Mesothelial cell of epicardium (in vitro differentiated cells): ENCODE measurements at regions not wholly inside any gene's neighbourhood (a gene's known extent, or its start where the extent isn't known, plus 50 kb on each side); places are given as distances from the start of the nearest gene placed in this dataset.

Experiments
- DNase-seq, 2 experiments: peaks; one replicate each; pipeline ENCODE4 v3.0.0; 2021; ENCODE audit warnings: low spot score in 2 of 2; ENCODE audit not compliant: unreplicated experiment in 2 of 2
- H3K27ac Mint-ChIP-seq: 2 replicates; pipeline ENCODE4 v1.8.0; 2021; ENCODE audit warnings: mixed read lengths
- H3K27me3 Mint-ChIP-seq: 2 replicates; pipeline ENCODE4 v1.8.0; 2021; ENCODE audit warnings: low read depth, mixed read lengths
- H3K36me3 Mint-ChIP-seq: 2 replicates; pipeline ENCODE4 v1.8.0; 2021; ENCODE audit warnings: mixed read lengths
- H3K4me1 Mint-ChIP-seq: 2 replicates; pipeline ENCODE4 v1.8.0; 2021; ENCODE audit warnings: mixed read lengths
- H3K4me3 Mint-ChIP-seq: 2 replicates; pipeline ENCODE4 v1.8.0; 2021; ENCODE audit warnings: mild to moderate bottlenecking, moderate library complexity, mixed read lengths
- H3K9me3 Mint-ChIP-seq: 2 replicates; pipeline ENCODE4 v1.8.0; 2021; ENCODE audit warnings: mixed read lengths
- TF ChIP-seq, protein P1 (sequence below): fragments of 200-600 bp; sonication (generic); IDR thresholded peaks from one replicate; pipeline ENCODE4 v1.5.0; 2021; ENCODE audit warnings: antibody characterized with exemption; ENCODE audit not compliant: unreplicated experiment

DNA sequence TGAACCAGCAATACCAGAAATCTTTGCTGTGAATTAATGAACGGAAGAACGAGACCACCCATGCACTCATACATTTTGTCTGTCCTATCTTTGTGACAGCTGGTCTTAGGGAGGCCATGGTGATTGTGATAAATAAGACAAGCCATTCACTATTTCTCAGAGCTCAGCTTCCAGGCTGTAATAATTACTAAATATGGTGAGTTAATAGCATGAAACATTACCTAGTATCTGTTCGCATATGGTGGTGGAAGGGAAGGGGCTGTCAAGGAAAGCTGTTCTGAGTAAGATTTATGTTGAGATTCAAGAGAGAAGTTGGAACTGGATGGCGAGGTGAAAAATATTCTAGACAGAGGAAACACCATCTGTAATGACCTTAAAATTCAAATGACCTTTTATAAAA is 719.0 kb upstream of the ZNF385D start:
- DNase-seq: no peak
- H3K27me3 Mint-ChIP-seq: peaks cover 31% of the 10 kb centered on the region
- H3K4me1 Mint-ChIP-seq: no peaks in the 10 kb centered on the region
- no peaks in the 10 kb centered on the region for H3K9me3 Mint-ChIP-seq
- TF ChIP-seq, protein P1, sequence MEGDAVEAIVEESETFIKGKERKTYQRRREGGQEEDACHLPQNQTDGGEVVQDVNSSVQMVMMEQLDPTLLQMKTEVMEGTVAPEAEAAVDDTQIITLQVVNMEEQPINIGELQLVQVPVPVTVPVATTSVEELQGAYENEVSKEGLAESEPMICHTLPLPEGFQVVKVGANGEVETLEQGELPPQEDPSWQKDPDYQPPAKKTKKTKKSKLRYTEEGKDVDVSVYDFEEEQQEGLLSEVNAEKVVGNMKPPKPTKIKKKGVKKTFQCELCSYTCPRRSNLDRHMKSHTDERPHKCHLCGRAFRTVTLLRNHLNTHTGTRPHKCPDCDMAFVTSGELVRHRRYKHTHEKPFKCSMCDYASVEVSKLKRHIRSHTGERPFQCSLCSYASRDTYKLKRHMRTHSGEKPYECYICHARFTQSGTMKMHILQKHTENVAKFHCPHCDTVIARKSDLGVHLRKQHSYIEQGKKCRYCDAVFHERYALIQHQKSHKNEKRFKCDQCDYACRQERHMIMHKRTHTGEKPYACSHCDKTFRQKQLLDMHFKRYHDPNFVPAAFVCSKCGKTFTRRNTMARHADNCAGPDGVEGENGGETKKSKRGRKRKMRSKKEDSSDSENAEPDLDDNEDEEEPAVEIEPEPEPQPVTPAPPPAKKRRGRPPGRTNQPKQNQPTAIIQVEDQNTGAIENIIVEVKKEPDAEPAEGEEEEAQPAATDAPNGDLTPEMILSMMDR: no peak
- H3K4me3 Mint-ChIP-seq: no peak overlapping the region
- no peak overlapping the region for H3K27ac Mint-ChIP-seq
- no peaks in the 10 kb centered on the region for H3K36me3 Mint-ChIP-seq

DNA sequence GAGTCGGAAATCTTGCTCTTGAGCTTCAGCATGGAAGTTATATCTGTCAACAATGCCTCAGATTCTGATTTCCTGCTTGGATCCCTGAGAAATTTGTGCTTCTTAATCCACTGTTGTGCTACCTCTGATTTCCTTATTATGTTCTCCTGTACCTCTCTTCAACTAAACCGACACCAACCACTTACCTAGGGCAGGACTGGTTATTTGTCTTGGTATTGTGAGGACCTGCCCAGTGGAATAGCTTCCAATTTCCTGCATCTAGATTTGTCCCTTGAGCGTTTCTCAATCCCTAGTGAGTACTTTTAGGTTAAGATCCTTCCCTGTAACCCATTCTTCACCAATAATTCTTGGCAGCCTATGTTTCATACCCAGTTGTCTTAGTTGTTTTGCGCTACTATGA is 720.5 kb upstream of the ZNF385D start:
- DNase-seq: no peak
- Mint-ChIP-seq H3K4me3 (no peak overlapping the region), H3K27me3 (peaks cover 27% of the 10 kb centered on the region), H3K36me3 (no peaks in the 10 kb centered on the region), H3K4me1 (no peaks in the 10 kb centered on the region), H3K27ac (no peak overlapping the region), H3K9me3 (no peaks in the 10 kb centered on the region)
- TF ChIP-seq, protein P1: no peak

DNA sequence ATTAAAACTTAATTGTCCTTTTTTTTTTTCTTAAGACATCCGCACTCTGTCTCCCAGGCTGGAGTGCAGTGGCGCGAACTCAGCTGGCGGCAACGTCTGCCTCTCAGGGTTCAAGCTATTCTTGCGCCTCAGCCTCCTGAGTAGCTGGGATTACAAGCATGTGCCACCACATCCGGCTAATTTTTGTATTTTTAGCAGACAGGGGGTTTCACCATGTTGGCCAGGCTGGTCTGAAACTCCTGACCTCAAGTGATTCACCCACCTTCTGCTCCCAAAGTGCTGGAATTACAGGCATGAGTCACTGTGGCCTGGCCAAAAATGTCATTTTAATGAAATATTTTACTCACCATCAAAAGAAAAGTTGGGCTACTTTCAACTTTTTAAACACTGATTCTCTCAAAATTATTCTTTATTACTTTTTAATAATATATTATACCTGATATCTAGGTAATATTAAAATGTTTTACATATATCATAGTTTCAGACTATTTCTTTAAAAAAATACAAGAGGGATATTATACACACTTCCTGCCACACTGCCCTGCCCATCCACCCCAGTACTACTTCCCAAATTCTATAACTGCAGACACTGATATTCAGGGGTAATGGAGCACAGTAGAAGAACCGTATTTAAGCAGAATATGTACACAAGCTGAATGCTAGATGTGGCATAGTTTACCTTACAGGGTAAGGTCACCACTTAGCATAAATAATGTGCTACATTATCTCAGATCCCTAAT is 723.9 kb upstream of the ZNF385D start:
- no peak for DNase-seq
- H3K27ac Mint-ChIP-seq: no peak overlapping the region

DNA sequence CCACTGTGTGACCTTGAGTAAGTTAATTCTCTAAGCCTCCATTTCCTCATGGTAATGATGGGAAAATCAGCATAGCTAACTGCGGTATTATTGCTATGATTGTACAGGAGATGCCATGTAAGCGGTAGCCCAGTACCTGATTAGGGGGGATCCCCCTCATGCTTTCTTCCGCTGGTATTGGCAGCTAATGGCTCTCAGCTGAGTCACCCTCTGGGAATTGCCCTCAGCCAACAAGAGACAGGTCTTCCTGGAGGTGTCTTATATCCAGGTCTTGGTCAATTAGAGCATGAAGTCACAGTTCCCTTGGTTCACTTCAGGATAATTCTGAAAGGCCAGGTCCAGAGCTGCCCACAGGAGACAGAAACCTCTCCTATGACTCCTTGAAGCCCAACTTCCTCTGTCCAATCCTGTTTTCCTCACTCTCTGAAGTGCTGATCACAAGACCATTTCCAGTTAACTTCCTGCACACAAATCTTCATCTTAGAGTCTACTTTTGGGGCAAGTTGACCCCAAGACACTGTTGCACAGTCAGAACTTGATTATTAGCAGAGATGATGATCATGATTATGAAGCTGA is 724.7 kb upstream of the ZNF385D start:
- Mint-ChIP-seq H3K9me3 (no peaks in the 10 kb centered on the region), H3K4me3 (no peak overlapping the region), H3K4me1 (no peaks in the 10 kb centered on the region), H3K27me3 (peaks cover 5% of the 10 kb centered on the region), H3K36me3 (no peaks in the 10 kb centered on the region), H3K27ac (no peak overlapping the region)
- TF ChIP-seq, protein P1: no peak
- no peak for DNase-seq

More for the DNA sequence above, 723.9 kb upstream of the ZNF385D start:
- Mint-ChIP-seq H3K4me3 (no peak overlapping the region), H3K36me3 (no peaks in the 10 kb centered on the region), H3K9me3 (no peaks in the 10 kb centered on the region), H3K4me1 (no peaks in the 10 kb centered on the region), H3K27me3 (peaks cover 6% of the 10 kb centered on the region)
- TF ChIP-seq, protein P1: no peak

DNA sequence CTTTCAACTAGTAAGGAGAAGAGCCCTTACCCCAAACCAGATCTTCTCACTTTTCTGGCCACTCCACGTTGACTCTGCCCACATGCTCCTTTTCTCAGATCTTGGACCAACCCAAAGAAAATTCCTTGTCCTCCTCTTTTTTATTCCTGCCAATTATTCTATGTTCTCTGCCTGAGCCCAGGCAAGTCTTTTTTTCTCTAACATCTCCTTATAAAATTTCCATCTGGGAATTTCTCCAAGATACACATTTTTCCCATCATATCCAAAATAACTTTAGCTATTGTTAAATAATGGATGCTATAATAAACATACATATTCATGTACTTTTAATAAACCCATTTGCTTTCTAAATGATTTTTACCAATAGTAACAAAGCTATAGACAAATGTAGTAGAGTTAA is 726.0 kb upstream of the ZNF385D start:
- H3K27ac Mint-ChIP-seq: no peak overlapping the region
- no peaks in the 10 kb centered on the region for H3K4me1 Mint-ChIP-seq
- H3K9me3 Mint-ChIP-seq: no peaks in the 10 kb centered on the region
- peaks cover 3% of the 10 kb centered on the region for H3K27me3 Mint-ChIP-seq
- no peak overlapping the region for H3K4me3 Mint-ChIP-seq
- H3K36me3 Mint-ChIP-seq: no peaks in the 10 kb centered on the region
- no peak for DNase-seq
- TF ChIP-seq, protein P1: no peak
